Body of pancreas (tissue), 4 donors: ENCODE measurements at regions not wholly inside any gene's neighbourhood (a gene's known extent, or its start where the extent isn't known, plus 50 kb on each side); places are given as distances from the start of the nearest gene placed in this dataset.

Experiments
- CTCF ChIP-seq, 7 experiments: fragments of 450-650 bp in 4 of 7; fragments of 200-600 bp in 3 of 7; sonication (generic) in 3 of 7; IDR thresholded peaks; one replicate each; pipeline ENCODE4 v1.5.1; 2016 to 2019; ENCODE audit warnings: antibody characterized with exemption in 7 of 7
- POLR2A ChIP-seq, 3 donors: fragments of 450-650 bp; IDR thresholded peaks; one replicate each; pipeline ENCODE4 v1.6.1; 2016; ENCODE audit warnings: antibody characterized with exemption in 3 of 3, mild to moderate bottlenecking in 2 of 3

- TF ChIP-seq CTCF (IDR thresholded peaks at IDR 0.05) (no peak), POLR2A (IDR thresholded peaks at IDR 0.05) (no peak)
These were observed 973.1 kb upstream of the CNTN5 start for GRCh38 chr11:98047647-98048046.
